Right lung (tissue), 2 donors: ENCODE measurements at regions not wholly inside any gene's neighbourhood (a gene's known extent, or its start where the extent isn't known, plus 50 kb on each side); places are given as distances from the start of the nearest gene placed in this dataset.

Experiments
- DNase-seq, 2 donors: peaks; one replicate each; pipeline ENCODE4 v3.0.0-alpha.2; 2013

DNA sequence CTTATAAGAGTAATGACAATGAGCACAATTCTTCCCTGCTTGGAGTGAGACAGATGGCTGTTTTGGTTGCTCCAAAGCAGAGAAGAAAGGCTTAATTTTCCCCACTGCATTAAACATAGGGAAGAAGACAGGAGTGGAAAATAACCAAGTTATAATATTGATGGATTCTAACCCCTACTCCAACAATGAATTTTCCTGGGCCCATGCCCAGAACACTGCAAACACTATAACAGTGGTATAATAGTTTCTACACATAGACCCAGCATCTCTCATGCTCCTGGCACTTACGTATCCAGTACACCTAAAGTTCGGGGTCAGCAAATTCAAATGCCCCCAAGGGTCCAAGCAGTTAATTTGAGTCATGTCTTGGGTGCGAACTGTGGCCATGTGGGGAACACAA, 613.4 kb downstream of the PLCL1 start:
- DNase-seq, result no peak

DNA sequence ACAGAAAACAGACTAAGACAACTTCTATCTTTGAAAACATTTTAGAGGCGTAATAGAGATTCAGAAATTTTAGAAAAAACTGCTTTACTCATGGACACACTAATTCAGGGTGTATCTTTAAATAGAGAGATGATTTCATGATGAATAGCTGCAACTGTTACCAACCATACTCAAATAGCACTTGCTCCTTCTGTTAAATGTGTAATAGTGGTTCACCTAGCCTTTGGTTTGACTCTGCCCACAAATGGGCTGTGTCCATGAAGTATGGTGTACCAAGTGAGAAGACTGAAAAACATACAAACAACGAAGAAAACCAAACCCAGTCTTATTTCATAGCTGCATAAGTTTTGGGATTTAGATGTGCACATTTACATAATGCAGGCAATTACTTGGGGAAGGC, 610.6 kb downstream of the PLCL1 start:
- DNase-seq, result no peak

DNA sequence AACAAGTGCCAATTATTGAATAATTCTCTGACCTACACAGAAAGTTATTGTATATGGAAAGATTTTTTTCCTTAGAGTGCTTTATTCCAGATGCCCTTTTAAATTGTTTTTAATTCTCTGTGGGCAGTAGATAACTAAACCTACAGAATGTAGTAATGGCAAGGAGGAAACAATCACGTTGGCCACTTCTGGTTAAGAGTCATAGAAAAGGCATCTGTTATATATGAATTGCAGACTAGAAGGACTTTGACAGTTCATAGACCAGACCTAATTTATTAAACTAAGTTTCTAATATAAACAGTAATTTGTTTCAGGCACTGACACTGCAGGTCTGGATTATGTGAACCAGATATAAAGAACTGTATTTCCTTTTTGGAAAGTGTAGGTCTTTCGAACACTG, 607.5 kb downstream of the PLCL1 start:
- DNase-seq, result no peak

DNA sequence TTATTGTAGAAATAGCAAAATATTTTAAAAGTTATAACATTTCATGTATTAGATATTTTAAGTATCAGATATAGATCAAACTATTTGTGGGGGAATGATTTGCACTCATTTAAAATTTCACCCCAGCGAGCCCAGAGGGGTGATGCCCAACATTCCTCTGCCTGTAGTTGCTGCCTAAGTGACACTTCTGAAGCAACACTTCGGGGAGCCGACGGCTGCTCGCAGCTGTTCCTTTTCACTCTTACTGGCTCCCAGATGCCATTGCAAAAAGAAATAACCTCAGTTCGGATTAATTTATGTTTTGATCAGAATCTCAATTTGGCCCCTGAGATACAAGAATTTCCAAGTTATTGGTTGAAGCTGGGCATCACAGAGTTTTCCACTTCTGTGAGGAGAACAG, 603.8 kb downstream of the PLCL1 start:
- DNase-seq, result peak; percentile 27

DNA sequence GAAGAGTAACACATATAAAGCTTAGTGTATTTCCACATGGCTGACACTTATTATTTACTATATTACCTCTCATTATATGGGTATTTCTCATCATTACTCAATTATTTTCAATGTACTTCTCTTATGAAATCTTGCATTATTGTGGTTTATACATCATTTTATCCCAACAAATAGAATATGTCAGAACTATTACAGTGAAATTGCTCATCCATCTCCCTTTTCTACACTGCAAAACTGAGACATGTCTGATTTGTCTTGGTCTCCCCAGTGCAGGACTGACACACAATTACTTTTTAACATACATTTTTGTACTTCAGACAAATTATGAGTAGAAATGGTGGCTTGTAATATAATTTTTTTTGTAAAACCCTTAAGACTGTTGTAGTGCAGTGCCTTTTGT, 600.9 kb downstream of the PLCL1 start:
- DNase-seq, result no peak

DNA sequence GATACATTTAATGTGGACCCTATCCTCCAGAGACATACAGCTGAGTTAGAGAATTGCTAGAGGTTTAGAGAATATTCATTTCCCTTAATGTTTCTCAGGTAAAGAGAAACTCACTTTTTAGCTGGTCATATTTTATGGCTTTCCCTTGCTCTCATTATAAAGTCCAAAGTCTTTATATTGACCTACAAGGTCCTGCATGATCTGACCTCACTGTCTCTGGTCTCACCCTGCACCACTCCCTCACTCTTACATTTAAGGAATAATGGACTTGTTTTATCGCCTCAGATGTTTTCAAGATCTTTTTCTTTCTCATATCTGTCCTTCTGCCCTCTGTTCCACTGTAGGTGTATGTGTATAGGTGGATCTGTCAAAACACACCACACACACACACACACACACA, 597.3 kb downstream of the PLCL1 start:
- no peak for DNase-seq

DNA sequence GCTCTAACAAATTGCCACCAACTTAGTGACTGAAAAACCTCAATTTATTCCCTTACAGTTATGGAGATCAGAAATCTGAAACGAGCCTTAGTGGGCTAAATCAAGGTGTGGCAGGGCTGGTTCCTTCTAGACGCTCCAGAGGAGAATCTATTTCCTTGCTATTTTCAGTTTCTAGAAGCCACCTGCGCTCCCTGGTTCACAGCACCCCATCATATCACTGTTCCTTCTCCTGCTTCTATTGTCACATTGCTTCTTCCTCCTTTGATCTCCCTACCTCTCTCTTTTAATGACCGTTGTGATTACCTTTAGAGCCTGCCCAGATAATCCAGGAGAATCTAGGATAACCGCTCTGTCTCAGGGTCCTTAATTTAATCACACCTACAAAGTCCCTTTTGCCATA, 596.6 kb downstream of the PLCL1 start:
- no peak for DNase-seq

DNA sequence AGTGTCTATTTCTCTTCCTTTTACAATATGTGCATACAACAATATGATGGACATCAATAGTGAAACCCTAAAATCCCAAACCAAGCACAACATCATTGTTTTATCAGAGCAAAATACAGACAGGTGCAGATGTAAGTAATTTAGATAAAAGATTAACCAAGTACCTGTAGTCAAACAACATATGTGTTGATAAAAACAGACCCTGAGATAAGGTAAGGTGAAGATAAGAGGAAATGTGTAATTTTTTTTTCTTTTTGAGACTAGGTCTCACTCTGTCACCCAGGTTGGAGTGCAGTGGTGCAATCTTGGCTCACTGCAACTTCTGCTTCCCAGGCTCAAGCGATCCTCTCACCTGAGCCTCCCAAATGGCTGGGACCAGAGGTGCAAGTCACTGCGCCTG, 589.8 kb downstream of the PLCL1 start:
- DNase-seq, result no peak

DNA sequence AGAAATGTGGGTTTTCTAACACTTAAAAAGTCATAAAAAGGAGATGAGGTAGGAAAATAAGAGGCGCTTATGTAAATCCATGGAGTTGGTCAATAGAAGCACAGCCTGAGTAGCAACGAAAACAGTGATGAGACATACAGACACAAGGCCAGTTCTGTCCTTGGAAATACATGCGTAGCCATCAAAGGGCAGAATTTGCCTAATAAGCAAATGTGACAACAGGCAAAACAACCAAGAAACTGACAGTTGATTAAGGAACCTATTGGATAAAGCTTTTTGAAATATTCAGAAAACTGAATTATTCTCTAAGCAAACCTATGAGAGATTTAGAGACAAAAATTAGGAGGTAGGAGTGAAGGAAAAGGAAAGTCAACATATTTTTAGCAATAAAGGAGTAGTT, 586.3 kb downstream of the PLCL1 start:
- no peak for DNase-seq

DNA sequence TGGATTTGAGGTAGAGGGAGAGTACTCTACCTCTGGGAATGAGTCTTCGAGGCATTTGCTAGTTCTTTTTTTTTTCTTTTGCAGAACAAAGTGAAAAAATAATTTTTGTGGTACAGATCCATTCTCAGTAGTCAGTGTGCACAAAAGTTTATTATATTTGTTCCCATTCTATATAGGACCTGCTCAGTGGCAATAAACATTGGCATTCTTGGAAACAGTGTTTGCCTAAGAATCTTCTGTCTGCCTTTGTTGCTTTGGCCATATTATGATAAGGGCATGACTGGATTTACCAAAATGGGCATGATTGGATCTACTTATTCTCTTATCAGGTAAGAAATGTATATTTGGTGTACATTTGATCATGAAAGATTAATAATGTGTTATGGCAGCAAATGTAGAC, 583.3 kb downstream of the PLCL1 start:
- no peak for DNase-seq

DNA sequence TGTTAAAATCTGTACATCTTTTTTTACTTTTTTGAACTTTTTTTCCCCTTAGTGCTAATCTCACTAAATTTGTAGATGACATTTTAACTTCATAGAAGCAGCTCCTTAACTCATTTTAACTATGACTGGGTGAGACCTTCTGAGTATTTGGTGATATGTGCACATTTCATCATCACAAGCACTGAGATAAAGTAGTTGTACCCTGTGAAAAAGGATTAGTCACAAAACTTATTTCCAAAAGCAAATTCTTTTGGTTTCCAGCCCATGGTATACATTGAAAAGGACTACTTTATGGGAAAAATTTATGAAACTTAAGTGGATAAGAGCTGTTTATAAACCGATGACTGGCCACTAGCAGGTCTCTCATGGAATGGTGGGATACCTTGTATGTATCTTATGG, 581.5 kb downstream of the PLCL1 start:
- no peak for DNase-seq

DNA sequence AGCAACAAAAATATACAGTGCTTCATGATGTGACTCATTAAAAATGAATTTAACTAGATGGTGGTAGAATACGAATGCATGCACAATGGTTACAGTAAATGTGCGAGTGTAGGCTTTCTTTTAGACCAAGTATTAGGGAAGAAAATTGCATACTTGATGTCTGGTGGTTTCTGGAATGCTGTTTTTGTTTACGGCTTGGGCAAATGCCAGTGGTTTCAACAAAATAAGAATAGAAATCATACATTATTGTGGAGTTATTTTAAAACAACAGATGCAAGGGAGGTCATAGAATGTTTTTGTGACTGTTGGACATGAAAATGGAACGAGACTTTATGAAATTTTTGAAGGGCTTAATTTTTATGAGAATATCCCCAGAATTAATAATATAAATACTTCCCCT, 580.9 kb downstream of the PLCL1 start:
- DNase-seq, result peak; percentile 25 to 26

DNA sequence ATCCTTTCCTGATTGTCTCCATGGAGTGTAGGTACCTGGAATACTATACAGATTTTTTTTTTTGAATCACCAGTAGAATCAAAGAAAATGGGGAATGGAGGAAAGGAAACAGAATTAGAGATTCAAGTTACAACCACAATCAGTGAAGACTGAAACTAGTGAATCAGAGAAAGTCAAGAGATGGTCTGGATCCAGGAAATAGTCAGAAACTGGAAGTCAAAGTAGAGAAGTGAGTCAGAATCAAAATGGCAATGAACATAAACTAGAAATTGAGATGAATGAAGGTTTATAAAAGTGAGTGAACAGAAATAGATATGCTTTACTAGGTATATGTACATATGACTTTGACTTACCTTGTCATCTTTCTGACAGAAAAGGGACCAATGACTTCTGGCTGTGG, 579.0 kb downstream of the PLCL1 start:
- no peak for DNase-seq

DNA sequence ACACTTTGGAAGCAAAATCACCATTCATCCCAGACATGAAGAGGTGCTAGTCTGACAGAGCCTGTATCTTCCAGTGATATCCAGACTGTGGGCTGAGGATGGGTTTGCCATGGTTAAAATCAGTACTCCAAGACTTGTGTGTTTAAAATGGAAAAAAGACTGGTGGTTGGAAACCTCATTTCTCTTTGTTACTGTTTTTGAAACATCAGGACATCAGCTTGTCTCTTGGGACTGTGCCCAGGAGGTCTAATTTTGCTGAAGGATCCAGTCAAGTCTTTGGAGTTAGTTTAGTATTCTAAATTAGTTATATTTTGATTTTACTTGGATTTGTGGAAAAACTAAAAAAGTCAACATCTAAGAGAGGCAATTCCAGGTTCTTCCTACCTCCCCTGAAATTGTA, 578.4 kb downstream of the PLCL1 start:
- DNase-seq, result no peak

DNA sequence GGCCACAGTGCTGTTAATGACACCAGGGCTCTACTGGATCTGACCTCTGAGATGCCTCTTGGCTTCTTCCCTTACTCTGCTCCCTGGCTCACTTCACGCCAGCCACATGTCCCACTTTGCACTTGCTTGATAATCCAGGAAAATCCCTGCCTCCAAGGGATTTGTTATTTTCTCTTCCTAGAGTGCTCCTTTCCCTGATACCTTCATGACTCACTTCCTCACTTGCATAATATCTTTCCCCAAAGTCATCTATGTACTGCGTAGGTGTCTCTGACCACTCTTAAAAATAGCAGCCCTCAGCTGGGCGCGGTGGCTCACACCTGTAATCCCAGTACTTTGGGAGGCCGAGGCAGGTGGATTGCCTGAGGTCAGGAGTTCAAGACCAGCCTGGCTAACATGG, 572.3 kb downstream of the PLCL1 start:
- no peak for DNase-seq

DNA sequence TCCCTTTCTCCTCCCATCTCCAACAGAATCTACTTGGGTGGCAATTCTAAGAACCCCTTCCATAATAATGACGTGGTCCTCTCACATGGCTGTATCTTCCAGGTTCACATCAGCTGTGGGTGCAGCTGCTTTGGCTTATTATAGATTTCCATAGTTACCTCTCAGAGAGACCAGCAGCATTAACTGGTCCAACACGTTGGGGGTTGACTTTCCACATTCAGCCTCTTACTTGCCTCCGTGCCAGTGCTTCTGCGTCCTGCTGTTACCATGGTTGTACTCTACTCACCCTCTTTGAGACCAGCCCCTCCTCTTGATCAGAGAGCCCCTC, 570.7 kb downstream of the PLCL1 start:
- DNase-seq, result no peak

DNA sequence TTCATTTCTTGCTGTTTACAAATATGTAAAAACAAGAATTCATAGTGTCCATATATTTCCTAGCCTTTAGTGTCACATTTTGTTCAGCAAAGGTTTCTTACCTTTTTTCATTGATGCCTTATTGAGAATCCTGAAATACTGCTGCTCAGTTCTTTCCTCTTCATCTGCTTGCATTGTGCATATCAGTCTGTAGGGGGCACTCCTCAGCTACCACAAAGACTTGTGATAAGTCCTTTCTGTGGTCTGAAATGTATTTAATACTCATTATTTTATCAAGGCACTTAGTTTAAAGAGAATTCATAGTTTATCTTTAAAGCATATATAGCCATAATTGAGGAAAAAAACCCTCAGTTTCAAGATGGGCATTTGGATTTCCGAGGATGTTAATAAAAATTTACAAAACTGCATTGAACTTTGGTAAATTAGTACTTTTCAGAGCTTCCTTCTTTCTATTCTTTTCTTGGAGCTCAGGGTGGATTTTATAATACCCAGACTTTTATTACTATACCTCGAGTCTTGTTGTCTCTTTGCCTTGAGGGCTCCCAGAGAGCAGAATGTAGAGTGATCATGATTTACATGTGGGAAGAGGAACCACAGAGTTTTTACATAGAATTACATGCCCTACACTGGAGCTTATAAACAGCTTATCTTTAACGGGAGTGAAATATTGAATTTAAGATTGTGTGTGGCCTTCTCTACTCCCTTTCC, 570.1 kb downstream of the PLCL1 start:
- DNase-seq, result peak; percentile 37 to 69

DNA sequence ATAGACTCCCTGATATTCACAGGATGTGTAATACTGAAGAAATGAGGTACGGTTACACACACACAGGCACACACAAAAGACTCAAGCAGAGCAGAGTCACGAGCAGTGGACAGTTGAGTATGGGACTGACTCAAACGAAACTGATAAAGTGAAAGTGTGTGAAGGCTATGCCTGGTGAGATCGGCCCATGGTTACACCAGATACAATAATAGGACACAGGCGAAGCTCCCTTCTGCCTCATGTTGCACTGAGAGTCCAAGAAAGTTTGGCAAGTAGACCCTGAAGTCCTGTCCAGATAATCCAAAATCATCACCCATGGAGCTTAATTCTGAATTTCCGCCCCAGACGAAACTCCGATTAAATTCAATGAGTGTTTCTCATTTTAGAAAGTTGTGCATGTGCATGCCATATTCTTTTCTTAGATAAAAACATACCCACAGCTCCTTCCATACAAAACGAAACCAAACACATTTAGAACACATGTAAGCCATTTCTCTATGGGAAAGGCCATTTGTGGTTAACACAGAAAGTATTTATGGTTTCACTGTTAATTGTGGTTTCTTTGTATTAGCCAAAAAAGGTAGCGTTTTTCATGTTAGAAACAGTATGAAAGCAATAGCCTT, 567.6 kb downstream of the PLCL1 start:
- no peak for DNase-seq

DNA sequence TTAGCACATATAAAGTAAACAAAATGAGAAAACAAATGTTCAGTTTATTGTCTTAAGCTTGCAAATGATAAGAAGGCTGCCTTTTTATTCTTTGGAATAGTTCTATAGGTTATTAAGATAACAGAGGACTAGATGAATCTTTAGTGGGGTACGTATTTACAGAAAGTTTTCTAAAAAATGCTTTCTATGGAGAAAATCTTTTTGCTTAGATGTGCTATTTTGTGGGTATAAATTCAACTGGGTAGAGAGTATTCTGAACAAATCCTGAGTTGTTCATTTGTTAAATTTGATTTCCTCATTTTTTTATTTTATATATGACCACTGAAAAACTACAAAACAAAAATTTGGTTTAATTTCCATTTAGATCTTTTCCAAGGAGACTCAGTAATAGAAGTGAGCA, 566.9 kb downstream of the PLCL1 start:
- no peak for DNase-seq

DNA sequence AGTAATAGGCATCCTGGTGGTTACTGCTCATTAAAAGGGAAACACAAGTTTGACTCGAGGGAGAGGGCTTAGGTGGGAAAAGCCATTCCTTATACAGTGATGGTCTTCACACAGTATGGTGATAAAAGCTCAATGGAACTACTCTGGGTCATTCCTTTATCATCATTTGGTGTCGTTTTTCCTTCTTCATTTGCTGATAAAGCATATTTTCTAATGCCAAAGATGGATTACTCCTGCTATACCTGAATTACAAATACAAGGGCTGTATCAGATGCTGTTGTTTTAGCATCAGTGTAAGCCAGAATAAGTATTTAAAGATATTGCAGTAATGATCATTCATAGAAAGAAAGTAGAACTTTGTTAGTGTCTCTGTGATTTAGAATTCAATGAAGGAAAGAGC, 563.7 kb downstream of the PLCL1 start:
- DNase-seq, result no peak

DNA sequence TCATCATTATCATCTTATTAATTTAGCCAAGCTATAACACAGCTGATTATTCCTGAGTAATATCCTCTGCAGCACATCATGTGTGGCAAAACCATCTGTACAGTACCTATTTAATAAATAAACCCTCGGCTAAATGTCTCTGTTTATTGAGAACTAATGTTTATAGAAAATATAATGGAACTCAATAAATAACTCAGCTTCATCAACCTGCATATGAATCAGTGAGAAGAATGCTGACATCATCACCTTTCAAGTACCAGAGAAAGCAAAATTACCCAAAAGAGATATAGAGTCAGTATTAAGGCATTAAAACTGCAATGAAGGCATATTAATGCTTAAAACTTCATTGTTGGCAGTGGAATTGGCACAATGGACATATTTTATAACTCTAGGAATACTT, 558.3 kb downstream of the PLCL1 start:
- DNase-seq, result no peak

DNA sequence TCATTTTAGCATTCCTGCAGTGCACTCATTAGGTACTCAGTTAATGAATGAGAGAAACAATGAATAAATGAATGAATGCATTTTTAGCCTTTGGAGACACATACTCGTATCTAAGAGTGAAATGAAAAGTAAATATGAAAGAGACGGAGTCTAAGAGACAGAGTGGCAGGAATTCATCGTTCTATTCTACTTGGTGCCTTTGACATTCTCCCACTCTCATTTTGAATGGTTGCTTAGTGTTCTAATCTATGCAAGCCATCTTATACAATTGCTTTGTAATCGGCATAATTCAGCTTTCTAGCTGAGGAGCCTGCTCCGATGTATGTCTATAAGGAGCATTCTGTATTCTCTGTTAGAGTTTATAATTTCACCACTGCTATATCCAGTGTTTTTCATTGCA, 554.9 kb downstream of the PLCL1 start:
- no peak for DNase-seq

DNA sequence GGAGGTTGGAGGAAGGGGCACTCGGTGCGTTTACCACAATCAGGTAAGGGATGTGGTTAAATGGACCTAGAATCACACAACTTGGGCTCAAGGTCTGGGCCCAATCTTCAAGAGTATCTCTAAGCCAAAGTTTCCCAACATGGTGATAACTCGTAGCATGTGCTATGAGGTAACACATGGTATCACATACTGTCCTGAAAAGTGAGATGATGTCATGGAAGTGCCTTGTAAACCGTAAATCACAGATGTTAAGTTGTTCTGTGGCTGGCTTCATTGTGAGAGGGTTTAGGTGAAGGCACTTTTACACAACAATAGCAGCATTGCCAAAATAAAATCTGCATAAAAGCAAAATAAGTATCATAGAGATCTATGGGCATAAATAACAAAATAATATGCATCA, 551.8 kb downstream of the PLCL1 start:
- DNase-seq, result no peak

DNA sequence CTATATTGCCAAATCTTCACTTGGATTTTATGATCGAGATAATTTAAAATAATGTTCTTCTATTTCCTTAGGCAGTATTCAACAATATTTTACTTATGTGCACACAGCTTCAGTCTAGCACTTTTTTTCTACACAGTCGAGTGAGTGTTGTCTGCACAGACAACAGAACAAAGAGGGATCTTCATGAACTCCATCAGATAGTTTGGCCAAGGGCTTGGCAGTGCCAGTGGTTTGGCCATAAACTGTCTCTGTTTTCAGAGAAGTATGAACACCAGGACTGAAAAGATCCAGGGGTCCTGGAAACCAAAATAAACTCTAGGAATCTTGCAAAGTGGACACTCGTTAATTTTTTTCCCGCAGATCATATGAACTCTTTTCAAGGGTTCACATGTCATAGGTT, 547.3 kb downstream of the PLCL1 start:
- no peak for DNase-seq
